ENCODE measurements at regions not wholly inside any gene's neighbourhood (a gene's known extent, or its start where the extent isn't known, plus 50 kb on each side); places are given as distances from the start of the nearest gene placed in this dataset.

DNA sequence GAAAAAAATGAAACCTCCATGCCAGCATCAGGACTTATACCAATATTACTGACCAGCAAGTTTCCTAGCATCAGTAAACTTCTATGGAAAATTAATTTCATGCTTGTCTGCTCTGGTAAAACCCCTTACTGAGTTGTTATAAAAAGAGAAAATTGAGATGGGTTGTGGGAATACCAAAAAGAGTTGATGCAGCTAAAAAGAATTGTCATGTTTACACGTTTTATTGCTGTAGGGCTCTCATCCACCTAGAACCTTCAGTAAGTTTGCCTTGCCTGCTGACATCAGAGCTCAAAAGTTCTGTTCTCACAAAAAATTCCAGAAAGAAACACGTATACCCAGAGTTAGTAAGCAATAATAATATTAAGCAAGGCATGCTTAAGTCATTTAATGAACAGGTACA lies 641.3 kb upstream of the ZNF385D start (continued):
- TF ChIP-seq, protein P1, sequence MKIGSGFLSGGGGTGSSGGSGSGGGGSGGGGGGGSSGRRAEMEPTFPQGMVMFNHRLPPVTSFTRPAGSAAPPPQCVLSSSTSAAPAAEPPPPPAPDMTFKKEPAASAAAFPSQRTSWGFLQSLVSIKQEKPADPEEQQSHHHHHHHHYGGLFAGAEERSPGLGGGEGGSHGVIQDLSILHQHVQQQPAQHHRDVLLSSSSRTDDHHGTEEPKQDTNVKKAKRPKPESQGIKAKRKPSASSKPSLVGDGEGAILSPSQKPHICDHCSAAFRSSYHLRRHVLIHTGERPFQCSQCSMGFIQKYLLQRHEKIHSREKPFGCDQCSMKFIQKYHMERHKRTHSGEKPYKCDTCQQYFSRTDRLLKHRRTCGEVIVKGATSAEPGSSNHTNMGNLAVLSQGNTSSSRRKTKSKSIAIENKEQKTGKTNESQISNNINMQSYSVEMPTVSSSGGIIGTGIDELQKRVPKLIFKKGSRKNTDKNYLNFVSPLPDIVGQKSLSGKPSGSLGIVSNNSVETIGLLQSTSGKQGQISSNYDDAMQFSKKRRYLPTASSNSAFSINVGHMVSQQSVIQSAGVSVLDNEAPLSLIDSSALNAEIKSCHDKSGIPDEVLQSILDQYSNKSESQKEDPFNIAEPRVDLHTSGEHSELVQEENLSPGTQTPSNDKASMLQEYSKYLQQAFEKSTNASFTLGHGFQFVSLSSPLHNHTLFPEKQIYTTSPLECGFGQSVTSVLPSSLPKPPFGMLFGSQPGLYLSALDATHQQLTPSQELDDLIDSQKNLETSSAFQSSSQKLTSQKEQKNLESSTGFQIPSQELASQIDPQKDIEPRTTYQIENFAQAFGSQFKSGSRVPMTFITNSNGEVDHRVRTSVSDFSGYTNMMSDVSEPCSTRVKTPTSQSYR (CRISPR knock-in tag; IDR thresholded peaks at IDR 0.05), result no peak
- no peak for TF ChIP-seq CREB1 (CRISPR knock-in tag; IDR thresholded peaks at IDR 0.05)
- no peak for TF ChIP-seq NR3C1 (CRISPR knock-in tag; conservative IDR thresholded peaks at IDR 0.05; ENCODE audit: low read depth)

DNA sequence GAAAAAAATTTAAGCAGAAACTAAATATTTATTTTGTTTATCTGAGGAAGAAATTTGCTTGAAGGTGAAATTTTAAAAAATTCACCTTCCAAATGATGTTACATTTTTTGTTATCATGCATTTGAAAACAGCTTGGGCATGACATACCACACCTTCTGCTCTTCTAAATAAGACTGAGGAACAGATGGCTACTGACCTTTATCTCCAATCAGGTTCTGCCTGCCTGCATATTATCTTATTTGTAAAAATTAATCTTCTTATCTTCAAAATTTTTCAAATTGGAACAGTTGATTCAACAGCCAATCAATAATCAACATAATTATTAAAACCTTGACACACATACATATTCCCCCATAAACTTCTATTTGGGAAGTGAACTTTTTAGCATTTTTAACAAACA lies 641.8 kb upstream of the ZNF385D start:
- ChIA-PET POLR2A (no interaction called here), CTCF (no interaction called here)
- Mint-ChIP-seq H3K27me3 (ENCODE audit: low read depth) (no peaks in the 10 kb centered on the region), H3K9me3 (peaks cover 11% of the 10 kb centered on the region), H3K4me1 (no peaks in the 10 kb centered on the region), H3K36me3 (no peaks in the 10 kb centered on the region), H3K27ac (no peak overlapping the region), H3K4me3 (no peak overlapping the region)
- DNase-seq (ENCODE audit: low spot score) (no peak), ATAC-seq (no peak)
- TF ChIP-seq, protein P2, sequence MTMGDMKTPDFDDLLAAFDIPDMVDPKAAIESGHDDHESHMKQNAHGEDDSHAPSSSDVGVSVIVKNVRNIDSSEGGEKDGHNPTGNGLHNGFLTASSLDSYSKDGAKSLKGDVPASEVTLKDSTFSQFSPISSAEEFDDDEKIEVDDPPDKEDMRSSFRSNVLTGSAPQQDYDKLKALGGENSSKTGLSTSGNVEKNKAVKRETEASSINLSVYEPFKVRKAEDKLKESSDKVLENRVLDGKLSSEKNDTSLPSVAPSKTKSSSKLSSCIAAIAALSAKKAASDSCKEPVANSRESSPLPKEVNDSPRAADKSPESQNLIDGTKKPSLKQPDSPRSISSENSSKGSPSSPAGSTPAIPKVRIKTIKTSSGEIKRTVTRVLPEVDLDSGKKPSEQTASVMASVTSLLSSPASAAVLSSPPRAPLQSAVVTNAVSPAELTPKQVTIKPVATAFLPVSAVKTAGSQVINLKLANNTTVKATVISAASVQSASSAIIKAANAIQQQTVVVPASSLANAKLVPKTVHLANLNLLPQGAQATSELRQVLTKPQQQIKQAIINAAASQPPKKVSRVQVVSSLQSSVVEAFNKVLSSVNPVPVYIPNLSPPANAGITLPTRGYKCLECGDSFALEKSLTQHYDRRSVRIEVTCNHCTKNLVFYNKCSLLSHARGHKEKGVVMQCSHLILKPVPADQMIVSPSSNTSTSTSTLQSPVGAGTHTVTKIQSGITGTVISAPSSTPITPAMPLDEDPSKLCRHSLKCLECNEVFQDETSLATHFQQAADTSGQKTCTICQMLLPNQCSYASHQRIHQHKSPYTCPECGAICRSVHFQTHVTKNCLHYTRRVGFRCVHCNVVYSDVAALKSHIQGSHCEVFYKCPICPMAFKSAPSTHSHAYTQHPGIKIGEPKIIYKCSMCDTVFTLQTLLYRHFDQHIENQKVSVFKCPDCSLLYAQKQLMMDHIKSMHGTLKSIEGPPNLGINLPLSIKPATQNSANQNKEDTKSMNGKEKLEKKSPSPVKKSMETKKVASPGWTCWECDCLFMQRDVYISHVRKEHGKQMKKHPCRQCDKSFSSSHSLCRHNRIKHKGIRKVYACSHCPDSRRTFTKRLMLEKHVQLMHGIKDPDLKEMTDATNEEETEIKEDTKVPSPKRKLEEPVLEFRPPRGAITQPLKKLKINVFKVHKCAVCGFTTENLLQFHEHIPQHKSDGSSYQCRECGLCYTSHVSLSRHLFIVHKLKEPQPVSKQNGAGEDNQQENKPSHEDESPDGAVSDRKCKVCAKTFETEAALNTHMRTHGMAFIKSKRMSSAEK (CRISPR knock-in tag; IDR thresholded peaks at IDR 0.05; ENCODE audit: borderline replicate concordance), result no peak
- TF ChIP-seq, protein P3, sequence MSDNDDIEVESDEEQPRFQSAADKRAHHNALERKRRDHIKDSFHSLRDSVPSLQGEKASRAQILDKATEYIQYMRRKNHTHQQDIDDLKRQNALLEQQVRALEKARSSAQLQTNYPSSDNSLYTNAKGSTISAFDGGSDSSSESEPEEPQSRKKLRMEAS (CRISPR knock-in tag; IDR thresholded peaks at IDR 0.05), result no peak
- TF ChIP-seq CREB1 (CRISPR knock-in tag; IDR thresholded peaks at IDR 0.05), result no peak
- TF ChIP-seq, protein P4, sequence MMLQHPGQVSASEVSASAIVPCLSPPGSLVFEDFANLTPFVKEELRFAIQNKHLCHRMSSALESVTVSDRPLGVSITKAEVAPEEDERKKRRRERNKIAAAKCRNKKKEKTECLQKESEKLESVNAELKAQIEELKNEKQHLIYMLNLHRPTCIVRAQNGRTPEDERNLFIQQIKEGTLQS (CRISPR knock-in tag; conservative IDR thresholded peaks at IDR 0.05), result no peak
- TF ChIP-seq ZNF263 (CRISPR knock-in tag; IDR thresholded peaks at IDR 0.05; ENCODE audit: low read depth), result no peak
- TF ChIP-seq, protein P5, sequence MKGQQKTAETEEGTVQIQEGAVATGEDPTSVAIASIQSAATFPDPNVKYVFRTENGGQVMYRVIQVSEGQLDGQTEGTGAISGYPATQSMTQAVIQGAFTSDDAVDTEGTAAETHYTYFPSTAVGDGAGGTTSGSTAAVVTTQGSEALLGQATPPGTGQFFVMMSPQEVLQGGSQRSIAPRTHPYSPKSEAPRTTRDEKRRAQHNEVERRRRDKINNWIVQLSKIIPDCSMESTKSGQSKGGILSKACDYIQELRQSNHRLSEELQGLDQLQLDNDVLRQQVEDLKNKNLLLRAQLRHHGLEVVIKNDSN (CRISPR knock-in tag; IDR thresholded peaks at IDR 0.05), result no peak

DNA sequence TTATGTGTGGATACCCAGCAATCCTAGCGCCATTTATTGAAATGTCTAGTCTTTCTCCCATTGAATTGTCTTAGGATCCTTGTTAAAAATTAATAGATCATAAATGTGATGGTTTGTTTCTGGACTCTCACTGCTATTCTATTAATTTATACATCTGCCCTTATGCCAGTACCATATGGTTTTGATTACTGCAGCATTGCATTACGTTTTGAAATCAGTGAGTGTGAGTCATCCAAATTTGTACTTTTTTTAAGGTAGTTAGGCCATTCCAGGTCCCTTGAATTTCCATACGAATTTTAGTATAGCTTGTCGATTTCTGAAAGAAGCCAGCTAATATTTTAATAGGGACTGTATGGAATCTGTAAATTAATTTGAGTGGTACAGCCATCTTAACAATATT lies 648.6 kb upstream of the ZNF385D start:
- ATAC-seq, result no peak
- Mint-ChIP-seq H3K27ac (no peak overlapping the region), H3K4me3 (no peak overlapping the region), H3K4me1 (no peaks in the 10 kb centered on the region), H3K36me3 (no peaks in the 10 kb centered on the region), H3K9me3 (peaks cover 11% of the 10 kb centered on the region), H3K27me3 (ENCODE audit: low read depth) (no peaks in the 10 kb centered on the region)
- ChIA-PET CTCF (no interaction called here), POLR2A (no interaction called here)
- DNase-seq (ENCODE audit: low spot score), result no peak
- no peak for TF ChIP-seq SMAD3 (CRISPR knock-in tag; IDR thresholded peaks at IDR 0.05; ENCODE audit: borderline replicate concordance)
- no peak for TF ChIP-seq HMGA2 (CRISPR knock-in tag; IDR thresholded peaks at IDR 0.05)
- TF ChIP-seq, protein P1 (CRISPR knock-in tag; IDR thresholded peaks at IDR 0.05), result no peak
- TF ChIP-seq NR2C2 (CRISPR knock-in tag; IDR thresholded peaks at IDR 0.05), result no peak
- TF ChIP-seq, protein P6, sequence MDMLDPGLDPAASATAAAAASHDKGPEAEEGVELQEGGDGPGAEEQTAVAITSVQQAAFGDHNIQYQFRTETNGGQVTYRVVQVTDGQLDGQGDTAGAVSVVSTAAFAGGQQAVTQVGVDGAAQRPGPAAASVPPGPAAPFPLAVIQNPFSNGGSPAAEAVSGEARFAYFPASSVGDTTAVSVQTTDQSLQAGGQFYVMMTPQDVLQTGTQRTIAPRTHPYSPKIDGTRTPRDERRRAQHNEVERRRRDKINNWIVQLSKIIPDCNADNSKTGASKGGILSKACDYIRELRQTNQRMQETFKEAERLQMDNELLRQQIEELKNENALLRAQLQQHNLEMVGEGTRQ (CRISPR knock-in tag; IDR thresholded peaks at IDR 0.05), result no peak
- TF ChIP-seq, protein P7, sequence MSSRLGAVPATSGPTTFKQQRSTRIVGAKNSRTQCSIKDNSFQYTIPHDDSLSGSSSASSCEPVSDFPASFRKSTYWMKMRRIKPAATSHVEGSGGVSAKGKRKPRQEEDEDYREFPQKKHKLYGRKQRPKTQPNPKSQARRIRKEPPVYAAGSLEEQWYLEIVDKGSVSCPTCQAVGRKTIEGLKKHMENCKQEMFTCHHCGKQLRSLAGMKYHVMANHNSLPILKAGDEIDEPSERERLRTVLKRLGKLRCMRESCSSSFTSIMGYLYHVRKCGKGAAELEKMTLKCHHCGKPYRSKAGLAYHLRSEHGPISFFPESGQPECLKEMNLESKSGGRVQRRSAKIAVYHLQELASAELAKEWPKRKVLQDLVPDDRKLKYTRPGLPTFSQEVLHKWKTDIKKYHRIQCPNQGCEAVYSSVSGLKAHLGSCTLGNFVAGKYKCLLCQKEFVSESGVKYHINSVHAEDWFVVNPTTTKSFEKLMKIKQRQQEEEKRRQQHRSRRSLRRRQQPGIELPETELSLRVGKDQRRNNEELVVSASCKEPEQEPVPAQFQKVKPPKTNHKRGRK (CRISPR knock-in tag; IDR thresholded peaks at IDR 0.05; ENCODE audit: borderline replicate concordance), result no peak
- TF ChIP-seq ATF1 (CRISPR knock-in tag; IDR thresholded peaks at IDR 0.05), result no peak
- no peak for TF ChIP-seq ZNF423 (CRISPR knock-in tag; IDR thresholded peaks at IDR 0.05)
- no peak for TF ChIP-seq ESRRA (CRISPR knock-in tag; IDR thresholded peaks at IDR 0.05; ENCODE audit: borderline replicate concordance)
- TF ChIP-seq, protein P8, sequence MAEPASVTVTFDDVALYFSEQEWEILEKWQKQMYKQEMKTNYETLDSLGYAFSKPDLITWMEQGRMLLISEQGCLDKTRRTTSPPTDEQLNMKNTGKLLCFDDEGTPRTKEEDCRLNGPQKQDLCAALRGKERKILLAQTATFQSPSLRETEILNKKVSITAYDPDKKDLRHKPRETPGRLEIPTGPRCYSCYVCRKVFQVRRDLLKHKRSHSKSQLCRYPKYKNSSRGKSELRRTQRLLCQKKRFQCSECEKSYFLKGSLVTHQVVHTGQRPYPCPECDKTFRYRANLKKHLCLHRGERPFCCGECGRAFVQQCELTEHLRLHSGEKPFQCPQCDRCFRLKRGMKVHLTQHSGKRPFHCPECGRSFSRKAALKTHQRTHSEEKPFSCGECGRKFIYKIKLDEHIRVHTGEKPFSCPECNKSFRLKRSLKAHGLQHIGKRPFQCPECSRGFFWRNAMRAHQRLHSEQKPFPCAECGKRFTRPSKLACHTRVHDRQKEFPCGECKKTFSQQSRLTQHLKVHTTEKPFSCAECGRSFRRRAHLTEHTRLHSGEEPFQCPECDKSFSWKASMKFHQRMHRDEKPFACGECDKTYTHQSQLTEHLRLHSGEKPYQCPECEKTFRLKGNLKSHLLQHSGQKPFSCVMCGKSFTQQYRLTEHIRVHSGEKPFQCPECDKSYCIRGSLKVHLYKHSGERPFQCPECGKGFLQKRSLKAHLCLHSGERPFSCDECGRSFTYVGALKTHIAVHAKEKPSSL (CRISPR knock-in tag; conservative IDR thresholded peaks at IDR 0.05), result no peak

Measured in WTC11 (cell line).